ENCODE measurements at regions not wholly inside any gene's neighbourhood (a gene's known extent, or its start where the extent isn't known, plus 50 kb on each side); places are given as distances from the start of the nearest gene placed in this dataset.

DNA sequence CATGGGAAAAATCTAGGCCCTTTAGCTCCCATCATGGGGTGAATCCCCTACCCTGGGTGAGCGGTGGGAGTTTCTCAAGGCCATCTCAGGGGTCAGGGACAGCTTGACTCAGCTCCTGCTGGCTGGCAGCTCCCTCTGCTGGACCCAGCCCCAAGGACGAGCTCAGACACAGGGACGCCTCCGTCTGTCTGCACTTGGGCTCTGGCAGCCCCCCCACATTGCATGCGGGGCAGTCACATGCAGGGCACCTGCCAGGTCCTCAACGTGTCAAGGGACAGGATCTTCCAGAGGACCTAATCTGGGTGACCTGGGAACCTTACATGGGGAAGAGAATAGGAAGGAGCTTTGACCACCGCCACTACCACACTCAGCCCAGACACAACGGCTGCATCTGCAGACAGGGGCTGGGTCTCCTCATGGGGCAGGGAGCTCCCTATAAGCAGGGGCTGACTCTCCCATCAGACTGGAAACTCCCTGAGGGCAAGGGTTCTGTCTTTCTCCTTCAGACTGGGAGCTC is 173.4 kb downstream of the MRPL14 start:
- DNase-seq (ENCODE audit: low read depth, low spot score): no peak
- no peak overlapping the region for H3K27ac ChIP-seq

DNA sequence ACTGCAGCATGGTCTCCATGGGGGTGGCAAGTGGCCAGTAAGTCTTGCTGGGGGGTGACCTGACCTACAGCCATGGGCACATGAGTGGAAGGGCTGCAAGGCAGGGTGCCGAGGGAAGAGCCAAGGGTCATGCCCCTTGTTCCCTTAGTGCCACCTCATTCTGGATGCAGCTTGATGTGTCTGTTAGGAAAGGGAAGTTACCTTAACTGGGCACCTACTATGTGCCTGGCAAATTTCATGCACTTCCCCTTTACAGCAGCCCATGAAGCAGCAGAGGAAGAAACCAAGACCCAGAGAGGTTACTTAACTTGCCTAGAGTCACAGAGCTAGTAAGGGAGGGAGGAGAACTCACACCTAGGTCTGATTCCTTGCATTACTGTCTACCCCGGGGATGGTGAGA is 174.0 kb downstream of the MRPL14 start:
- no peak for DNase-seq (ENCODE audit: low read depth, low spot score)
- H3K27ac ChIP-seq: no peak overlapping the region

- no peak for DNase-seq (ENCODE audit: low read depth, low spot score)
- H3K27ac ChIP-seq: no peak overlapping the region
Measured at GRCh38 chr6:43952746-43953145, 174.5 kb downstream of the MRPL14 start.

DNA sequence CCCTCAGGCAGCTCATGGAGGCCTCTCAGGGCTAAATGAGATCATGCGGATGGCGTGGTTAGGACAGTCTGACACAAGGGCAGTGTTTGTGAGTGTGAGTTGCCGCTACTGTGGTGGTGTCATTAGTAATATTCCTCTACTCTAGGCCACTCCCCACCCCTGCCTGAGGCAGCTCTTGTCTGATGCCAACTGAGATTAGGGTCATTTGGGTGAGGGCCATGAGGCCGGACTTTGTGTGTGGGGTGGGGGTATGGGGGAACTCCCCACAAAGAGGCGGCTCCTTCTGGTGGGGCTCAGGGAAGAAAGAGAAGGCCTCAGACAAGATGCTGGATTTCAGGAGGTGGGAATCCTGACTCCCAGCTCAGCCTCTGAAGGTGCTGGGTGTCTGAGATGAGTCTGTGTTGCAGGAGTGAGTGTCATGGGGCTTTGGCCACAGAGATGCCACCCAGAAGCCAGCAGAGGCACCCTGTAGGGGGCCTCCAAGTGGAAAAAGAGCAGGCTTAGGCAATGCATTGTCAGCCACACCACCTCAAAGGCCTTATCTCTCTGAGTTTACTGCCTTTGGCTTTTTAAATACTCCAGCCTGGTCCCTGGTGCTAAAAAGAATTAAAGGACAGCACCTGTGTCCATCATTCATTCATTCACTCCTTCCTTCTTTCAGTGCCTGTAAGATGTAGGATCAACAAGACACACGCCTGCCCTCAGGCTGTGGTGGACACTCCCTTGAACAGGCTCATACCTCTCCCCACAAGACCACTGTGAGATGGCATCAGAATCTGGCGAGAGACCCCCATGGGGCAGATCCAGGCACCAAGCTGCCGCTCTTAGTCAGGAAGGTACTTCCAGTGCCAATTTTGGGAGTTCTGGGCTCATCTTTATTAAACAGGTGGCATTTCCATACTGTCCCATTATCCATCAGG is 175.2 kb downstream of the MRPL14 start:
- DNase-seq (ENCODE audit: low read depth, low spot score): no peak
- H3K27ac ChIP-seq: no peak overlapping the region

- H3K27ac ChIP-seq: no peak overlapping the region
- no peak for DNase-seq (ENCODE audit: low read depth, low spot score)
Measured at GRCh38 chr6:43951063-43951755, 176.0 kb downstream of the MRPL14 start.

DNA sequence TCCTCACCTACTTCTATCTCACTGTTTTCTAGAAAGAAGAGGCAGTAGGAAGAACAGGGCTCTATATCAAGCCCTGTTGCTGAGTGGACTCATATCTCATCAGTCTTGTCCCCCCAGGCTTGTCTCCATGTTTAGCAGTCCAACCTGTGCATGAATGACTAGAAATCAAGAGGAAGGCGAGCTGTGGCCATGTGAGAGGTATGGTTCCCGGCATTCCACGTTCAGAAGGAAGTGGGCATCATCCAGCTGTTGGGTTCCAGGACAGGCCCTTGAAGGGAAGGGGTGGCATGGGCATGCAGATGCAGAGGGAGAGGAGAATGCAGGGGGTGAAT is 176.6 kb downstream of the MRPL14 start:
- no peak overlapping the region for H3K27ac ChIP-seq
- no peak for DNase-seq (ENCODE audit: low read depth, low spot score)

GRCh38 chr6:43950051-43950605 is 177.1 kb downstream of the MRPL14 start:
- H3K27ac ChIP-seq: no peak overlapping the region

DNA sequence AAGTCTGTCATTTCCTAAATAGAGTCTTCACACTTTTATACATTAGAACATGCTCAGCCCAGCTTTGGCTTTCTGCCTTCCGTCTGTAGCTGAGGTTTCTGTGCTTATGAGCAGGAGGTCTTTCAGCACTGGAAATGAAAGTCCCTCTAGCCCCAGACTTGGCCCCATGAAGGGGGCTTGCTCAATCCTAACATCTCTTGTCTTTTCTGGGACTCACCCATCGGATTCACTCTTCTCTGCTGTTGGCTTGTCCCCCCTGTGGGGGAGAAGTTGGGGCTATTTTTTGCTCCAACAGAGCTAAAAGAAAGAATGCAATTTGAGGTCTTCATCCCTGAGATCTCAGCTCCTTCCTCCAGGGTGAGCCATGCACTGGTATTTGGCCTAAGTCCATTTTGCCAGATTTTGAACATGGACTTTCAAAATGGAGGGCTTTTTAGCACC is 177.7 kb downstream of the MRPL14 start:
- no peak overlapping the region for H3K27ac ChIP-seq
- no peak for DNase-seq (ENCODE audit: low read depth, low spot score)

More at GRCh38 chr6:43950051-43950605, 177.1 kb downstream of the MRPL14 start:
- DNase-seq (ENCODE audit: low read depth, low spot score): no peak

GRCh38 chr6:43948527-43949485 is 178.4 kb downstream of the MRPL14 start:
- no peak for DNase-seq (ENCODE audit: low read depth, low spot score)
- no peak overlapping the region for H3K27ac ChIP-seq

DNA sequence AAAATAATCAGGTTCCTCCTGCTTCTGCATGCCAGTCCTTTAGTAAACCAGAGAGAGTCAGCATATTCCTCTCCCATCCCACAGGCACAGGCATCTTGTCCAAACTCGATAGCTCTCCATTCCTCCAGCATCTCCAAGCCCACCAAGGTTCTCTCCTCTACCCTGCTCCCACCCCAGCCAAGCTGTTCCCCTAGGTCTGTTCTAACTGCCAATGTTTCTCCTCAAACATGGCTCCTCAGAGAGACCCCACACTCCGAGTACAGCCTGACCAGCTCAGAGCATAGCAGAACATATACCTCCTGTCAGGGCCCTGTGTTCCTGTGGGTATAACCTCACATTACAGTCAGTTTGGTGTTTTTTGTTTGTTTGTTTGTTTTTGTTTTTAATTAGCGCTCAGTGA is 177.8 kb downstream of the VEGFA start:
- H3K27ac ChIP-seq: no peak overlapping the region
- DNase-seq (ENCODE audit: low read depth, low spot score): no peak

DNA sequence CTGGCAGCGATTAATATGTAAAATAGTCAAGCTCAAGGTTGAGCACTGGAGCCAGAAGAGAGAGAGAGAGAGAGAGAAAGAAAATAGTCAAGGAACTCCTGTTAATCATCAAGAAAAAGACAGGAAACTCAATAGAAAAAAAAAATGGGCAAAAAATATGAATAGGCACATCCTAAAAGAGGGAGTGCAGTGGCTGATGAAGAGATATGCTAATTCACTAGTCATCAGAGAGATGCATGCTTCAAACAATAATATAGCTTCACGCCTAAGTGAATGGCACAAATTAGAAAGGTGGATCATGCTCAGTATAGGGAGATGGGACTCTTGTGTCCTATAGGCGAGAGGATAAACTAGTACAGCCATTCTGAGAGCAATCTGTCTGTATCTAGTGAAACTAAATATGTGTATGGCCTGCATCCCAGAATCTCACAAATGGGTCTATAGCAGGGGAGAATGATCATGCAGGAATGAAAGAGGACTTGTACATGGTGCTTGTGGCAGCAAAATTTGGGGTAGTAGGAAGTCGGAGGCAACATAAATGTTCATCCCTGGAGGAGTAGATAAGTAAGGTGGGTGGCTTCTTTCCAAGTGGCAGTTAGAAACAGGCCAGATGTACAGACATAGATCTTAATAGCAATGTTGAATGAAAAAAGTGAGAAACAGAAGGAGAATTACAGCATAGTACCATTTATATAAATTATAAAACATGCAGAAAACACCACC is 176.8 kb downstream of the VEGFA start:
- no peak for DNase-seq (ENCODE audit: low read depth, low spot score)
- H3K27ac ChIP-seq: no peak overlapping the region

DNA sequence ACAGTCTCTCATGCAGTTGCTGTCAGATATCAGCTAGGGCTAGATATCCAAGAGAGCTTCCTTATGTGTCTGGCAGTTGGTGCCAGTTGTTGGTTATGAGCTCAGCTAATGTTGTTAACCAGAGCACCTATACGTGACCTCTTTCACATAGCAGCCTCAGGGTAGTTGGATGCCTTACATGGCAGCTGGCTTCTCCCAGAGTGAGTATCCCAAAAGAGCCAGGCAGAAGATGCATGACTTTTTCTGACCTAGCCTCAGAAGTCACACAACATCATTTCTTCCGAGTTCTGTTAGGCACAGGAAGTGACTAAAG is 175.7 kb downstream of the VEGFA start:
- H3K27ac ChIP-seq: no peak overlapping the region
- DNase-seq (ENCODE audit: low read depth, low spot score): no peak

DNA sequence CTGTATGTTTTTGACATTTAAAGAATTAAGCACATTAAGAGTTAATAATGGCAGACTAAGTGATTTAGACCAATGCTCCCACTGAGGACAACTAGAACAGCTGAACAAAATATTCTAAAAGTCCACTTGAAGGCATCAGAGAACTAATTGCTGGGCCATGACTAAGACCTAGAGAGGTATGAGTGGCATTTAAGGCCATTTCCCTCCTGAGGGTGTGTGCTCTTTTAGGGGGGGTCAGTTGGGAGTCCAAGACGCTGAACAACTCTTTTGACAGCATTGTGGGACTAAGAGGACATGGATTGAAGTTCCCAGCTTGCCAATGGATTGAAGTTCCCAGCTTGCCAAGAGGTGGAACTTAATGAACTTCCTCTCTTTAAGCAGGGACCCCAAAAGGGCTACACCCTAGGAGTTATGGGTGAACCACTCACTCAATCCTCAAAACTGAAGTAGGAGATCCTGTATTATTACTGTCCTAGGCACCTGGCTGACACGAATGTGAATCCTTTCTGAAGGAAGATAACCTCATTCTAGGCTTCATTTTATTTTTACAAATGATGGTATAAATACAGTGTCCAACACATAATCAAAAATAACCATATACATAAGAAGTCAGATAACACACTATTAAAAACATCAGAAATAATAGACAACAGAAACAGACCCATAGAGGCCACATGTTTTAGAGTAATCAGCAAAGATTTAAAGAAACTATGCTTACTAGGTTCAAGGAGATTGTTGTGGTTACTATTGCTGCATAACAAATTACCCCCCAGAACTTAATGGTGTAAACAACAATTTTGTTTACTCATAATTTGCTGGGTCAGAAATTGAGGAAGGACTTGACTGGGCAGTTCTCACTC is 175.1 kb downstream of the VEGFA start:
- no peak for DNase-seq (ENCODE audit: low read depth, low spot score)
- no peak overlapping the region for H3K27ac ChIP-seq

GRCh38 chr6:43943781-43944250 is 173.8 kb downstream of the VEGFA start:
- H3K27ac ChIP-seq: no peak overlapping the region
- DNase-seq (ENCODE audit: low read depth, low spot score): no peak

- no peak for DNase-seq (ENCODE audit: low read depth, low spot score)
- H3K27ac ChIP-seq: no peak overlapping the region
Measured at GRCh38 chr6:43943099-43943766, 173.2 kb downstream of the VEGFA start.

DNA sequence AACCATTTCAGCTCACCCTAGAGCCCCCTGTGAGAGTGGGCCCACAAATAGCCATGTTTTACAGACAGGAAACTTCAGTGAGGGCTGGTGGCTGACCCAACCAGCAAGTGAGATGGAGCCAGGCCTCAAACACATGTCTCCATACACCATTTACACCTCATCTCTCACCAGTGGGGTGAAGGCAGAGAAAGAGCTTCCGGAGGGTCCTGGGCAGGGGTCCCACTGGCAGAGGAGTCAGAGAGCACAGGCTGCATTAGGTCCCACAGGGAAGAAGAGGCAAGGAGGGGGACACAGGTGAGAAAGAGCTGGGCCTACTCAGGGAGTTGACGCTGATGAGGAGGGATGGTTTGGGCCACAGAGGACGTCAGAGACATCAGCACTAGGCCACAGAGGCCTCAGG is 172.6 kb downstream of the VEGFA start:
- H3K27ac ChIP-seq: no peak overlapping the region
- DNase-seq (ENCODE audit: low read depth, low spot score): no peak

- no peak for DNase-seq (ENCODE audit: low read depth, low spot score)
- no peak overlapping the region for H3K27ac ChIP-seq
Measured at GRCh38 chr6:43942011-43942442, 172.0 kb downstream of the VEGFA start.

GRCh38 chr6:43941174-43941573 is 171.2 kb downstream of the VEGFA start:
- DNase-seq (ENCODE audit: low read depth, low spot score): no peak
- no peak overlapping the region for H3K27ac ChIP-seq
